NCI-H526 (cell line): ENCODE measurements at regions not wholly inside any gene's neighbourhood (a gene's known extent, or its start where the extent isn't known, plus 50 kb on each side); places are given as distances from the start of the nearest gene placed in this dataset.
A peak's percentile ranks its signal among the peaks of the same experiment; 100 is the strongest.
"Not testable (repeated sequence)": the region's sequence is repeated elsewhere in the genome, so short reads cannot be mapped to it uniquely, and the experiment has no call there.

Experiments
- DNase-seq, 2 experiments: peaks; one replicate each; lab custom pipeline; 2025; lab: John Stamatoyannopoulos, UW

DNA sequence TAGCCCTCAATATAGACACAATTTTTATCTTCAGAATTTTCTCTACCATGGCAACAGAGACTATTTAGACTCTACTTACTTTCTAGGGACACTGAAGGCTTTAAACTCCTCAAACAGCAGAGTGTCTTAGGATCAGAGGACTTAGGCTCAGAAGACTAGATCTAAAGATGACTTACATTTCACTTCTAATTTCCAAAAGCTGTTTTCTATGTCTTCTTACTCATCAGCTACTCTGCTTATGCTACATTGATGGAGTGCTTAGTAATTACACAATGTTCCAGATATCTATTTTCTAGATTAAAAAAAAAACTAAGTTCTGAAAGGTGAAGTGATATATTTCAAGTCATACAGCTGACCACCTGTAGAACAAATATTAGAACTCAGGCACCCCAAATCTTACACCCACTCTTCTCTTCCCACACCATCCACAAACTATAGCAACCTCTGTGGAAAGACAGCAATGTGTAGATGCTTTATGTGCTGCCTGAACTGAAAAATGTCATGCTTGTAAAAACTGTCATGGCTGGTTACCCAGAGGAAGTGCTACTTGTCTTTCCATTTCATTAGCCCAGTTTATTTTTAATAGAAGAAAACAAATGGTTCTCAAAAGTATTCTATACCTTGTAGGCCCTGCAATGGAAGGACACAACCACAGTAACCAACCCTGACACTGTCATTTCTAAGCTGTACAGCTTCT, 831.0 kb upstream of the ACVR2A start:
- no peak for DNase-seq

GRCh38 chr2:147008481-147008880, 836.3 kb upstream of the ACVR2A start:
- DNase-seq: no peak

- no peak for DNase-seq
Observed at GRCh38 chr2:147006736-147007141, 838.1 kb upstream of the ACVR2A start.

DNA sequence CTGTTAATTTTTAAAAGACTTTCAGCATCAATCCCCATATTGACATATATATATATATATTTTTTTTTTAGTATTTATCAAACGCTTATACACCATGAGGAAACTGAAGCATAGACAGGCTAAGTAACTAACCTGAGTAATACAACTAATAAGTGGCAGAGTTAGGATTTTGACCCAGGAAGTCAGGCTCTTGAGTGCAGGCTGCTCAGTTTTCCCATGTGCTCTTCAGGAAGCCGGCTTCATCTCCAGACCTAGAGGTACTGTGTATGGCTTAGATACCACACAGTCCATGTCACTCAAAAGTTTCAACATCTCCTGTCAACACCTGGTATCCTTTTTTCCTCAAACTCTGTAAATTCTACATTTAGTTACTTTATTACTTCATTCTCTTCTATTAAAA, 841.7 kb upstream of the ACVR2A start:
- DNase-seq: no peak

- DNase-seq: no peak
Observed at GRCh38 chr2:147002256-147002655, 842.6 kb upstream of the ACVR2A start.

- no peak for DNase-seq
Observed at GRCh38 chr2:147001061-147001460, 843.8 kb upstream of the ACVR2A start.

GRCh38 chr2:147000151-147000550, 844.7 kb upstream of the ACVR2A start:
- not testable (repeated sequence) for DNase-seq

DNA sequence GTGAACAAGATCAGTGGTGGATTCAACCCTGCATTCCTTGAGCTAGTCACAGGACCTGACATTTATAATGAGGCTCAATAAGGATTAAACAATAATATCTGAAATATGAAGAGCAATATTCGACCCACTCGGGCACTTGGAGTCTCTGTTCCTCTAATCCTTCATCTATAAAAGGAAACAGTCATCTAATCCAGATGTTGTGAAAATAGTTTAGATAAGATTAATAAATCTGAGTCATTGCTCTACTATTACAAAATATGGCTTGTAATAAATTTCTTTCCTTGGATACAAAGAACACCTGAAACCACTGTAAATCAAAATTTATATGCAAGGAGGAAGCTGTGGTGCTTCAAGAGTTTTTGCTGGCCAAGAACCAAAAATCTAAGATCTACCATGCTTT, 846.9 kb upstream of the ACVR2A start:
- no peak for DNase-seq

DNA sequence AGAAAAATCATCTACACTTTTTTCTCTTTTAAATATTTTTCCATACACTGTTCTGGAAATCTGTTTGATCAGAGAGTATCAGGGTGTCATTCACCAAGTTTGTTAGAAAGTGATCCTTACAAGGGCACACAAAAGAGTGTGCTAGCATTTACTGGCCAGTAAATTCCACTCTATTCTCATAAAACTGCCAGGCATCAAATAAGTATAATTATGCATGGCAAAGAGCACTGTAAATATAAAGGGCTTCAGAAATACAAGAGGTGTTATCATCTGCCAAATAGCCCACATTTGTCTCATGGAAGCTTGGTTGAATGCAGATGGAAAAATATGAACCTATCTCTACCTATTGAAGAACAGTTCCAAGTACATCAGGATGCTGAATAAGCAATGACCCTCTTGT, 847.3 kb upstream of the ACVR2A start:
- no peak for DNase-seq

GRCh38 chr2:146994246-146994645, 850.6 kb upstream of the ACVR2A start:
- no peak for DNase-seq

GRCh38 chr2:146992466-146992865, 852.4 kb upstream of the ACVR2A start:
- no peak for DNase-seq

DNA sequence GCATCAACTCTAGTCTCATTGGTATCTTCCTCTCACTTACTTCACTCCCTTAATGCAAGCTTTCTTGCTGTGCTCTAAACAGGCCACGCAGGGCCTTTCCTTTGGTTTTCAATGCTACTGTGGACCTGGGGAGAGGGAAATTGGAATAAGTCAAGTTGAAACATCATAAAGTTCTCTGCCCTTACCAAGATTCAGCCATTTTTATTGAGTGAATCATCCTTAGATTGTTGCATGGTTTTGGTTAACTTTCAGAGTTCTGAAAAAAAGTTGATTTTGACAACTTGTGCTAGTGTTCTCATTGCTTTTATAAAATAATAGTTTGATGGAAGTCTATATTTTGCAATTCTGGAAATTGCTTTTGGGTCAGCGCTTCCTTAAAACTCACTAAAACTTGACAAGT, 852.8 kb upstream of the ACVR2A start:
- no peak for DNase-seq

- no peak for DNase-seq
Observed at GRCh38 chr2:146990311-146991054, 854.3 kb upstream of the ACVR2A start.

DNA sequence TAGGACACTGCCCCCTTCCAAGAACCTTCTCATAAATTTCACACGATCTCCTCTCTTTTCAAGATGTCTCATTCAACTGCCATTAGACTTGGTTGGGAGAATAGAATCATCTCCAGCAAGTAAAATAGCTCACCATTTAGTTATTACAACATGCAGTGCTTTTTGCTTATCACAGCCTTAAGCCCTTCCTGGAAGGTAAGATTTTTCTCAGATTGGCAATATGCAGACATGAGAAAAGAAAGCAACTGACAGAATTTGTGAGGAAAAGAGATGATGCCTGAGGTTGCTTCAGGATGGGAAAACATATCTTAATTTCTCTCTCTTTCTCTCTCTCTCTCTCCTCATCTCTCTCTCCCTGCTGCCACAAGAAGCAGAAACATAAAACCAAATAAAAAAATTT, 855.1 kb upstream of the ACVR2A start:
- DNase-seq: no peak

DNA sequence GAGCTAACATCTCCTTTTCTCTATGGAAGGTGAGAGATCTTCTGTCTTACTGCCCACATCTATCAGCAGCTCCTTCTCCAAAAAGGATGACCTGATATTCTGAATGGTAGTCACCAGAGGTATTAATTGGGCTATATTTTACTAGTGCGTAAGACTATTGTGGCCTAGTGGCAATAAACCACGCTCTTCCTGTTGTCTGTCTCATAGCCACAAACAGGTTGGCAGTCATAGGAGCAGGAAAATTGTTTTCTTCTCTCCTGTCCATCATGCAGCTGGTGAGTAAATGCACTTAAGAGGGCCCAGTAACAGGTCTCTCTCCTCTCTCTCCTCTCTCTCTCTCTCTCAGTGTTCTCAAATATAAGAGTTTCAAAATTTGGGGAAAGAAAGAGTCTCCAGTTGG, 856.8 kb upstream of the ACVR2A start:
- no peak for DNase-seq

DNA sequence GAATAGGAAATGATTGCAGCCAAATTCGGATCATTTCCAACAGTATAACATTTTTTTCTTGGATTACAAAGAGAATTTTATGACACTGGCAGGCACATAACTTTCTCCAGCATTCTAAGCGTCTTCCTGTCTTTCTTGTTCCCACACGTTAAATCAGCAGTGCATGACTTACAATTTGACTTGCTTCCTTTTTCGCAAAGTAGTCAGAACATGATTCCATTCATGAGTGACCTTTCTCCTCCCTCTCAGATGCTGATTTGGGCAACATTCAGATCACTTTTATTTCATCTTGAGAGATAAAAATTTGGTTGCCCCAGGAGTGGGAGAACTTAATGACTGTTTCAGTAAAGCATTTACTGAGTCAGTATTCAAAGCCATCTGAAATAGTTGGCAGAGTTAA, 858.7 kb upstream of the ACVR2A start:
- no peak for DNase-seq

DNA sequence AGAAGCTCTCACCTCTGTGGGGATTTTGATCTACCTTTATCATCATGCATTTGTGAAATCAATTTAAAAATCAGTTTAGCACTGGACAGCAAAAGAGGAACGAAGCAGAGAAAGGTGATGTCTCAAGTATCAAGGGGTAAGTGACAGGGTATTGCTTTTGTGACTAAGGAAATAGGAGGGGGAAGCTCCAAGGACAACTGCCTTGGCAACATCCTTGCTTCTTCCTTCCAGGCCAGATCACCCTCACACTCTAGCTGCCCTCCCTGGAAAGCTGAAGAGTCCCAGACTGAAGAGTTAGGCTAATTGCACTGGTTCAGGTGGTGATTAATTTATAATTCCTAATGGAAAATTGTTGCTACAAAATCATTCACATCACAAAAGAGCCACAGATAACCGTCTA, 859.1 kb upstream of the ACVR2A start:
- DNase-seq: no peak

DNA sequence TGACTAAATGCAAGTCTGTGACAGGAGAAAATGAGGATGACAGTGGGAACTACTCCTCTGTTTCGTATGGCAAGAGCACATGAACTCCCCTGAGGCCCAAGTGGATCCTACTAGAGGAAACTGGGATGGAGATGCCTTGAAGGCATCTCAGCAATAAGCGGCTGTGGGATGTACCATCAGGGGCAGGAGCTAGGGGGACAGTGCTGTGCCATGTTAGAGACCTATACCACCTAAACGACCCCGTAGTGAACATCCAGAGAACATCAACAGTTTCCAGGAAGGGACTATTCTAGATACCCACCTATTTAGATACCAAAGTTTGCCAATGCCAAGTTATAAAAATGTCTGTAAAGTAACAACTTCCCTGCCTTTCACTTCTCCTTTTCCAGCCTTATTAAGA, 860.8 kb upstream of the ACVR2A start:
- DNase-seq: no peak

DNA sequence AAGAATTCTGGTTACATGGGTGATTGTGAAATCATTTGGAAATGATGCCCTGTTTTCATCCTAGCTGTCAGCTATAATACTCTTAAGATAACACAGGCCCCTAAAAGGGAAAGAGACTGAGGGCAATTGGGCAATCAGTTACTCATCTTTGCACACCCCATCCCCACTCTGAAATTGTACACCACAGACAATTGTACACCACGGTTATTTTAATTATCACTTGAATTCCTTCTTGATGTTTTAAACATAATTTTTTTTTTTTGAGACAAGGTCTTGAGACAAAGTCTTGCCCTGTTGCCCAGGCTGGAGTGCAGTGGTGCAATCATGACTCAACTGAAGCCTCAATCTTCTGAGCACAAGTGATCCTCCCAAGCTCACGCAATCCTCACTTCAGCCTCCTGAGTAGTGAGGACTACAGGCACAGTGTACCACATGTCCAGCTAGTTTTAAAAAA, 862.4 kb upstream of the ACVR2A start:
- DNase-seq: no peak

GRCh38 chr2:146981921-146982320, 862.9 kb upstream of the ACVR2A start:
- no peak for DNase-seq

DNA sequence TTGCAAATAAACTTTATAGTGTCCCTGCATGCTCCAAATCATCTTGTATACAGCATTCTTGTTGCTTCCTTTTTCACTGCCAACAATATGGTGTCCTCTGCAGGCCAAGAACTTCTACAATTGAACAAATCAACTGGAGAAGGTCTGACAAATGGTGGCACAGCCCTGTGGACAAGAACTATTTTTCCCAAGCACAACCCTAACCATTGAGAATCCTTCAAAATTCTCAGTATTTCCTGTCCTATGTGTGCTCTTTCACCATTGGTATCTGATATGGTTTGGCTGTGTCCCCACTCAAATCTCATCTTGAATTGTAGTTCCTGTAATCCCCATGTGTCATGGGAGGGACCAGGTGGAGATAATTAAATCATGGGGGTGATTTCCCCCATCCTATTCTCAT, 865.1 kb upstream of the ACVR2A start:
- DNase-seq: no peak

DNA sequence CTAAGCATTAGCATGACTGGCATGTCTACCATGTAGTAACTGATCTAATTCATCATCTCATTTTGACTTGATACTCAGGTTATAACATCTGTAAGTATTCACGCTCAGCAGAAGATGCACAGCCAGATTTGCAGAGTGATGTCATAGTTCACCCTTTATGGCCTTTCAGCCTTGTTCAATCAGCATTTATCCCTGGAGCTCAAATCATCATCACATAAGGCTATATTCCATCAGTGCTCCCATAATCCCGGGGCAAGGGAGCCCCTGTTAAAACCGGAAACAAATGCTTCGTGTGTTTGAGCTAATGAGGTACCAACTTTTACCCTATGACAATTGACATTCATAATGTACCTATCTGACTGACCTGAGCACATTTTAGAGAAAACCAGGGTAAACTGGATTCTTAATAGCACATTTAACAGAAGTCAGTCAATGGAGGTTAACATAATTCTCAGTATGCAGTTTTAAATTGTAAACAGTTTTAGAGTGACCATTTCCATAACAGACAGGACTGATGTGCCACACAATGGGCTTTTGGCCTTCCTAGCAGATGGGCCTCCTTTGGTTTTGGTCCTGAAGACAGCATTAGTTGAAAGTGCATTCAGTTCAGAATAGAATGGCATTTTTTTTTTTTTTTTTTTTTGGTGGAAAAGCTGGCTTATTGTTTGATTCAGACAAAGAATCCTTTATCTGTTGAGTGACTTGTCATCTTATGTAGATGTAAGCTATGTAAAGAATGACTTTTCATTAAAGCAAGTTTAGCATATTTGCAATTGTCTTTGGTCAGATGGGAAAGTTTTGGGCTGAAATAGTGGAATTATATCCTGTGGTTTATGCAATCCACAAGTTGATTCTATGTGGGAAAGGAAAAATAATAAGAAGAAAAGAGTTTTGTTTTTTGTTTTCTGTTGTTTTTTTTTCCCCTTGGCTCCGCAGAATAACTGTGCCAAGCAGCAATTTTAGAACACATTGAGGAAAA, 866.0 kb upstream of the ACVR2A start:
- no peak for DNase-seq

DNA sequence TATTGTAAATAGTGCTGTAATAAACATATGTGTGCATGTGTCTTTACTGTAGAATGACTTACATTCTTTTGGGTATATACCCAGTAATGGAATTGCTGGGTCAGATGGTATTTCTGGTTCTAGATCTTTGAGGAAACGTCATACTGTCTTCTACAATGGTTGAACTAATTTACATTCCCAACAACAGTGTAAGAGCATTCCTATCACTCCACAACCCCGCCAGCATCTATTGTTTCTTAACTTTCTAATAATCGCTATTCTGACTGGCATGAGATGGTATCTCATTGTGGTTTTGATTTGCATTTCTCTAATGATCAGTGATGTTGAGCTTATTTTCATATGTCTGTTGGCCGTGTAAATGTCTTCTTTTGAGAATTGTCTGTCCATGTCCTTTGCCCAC, 873.8 kb upstream of the ACVR2A start:
- peak; percentile 54 to 68 for DNase-seq
